ENCODE measurements at regions not wholly inside any gene's neighbourhood (a gene's known extent, or its start where the extent isn't known, plus 50 kb on each side); places are given as distances from the start of the nearest gene placed in this dataset.

GRCh38 chr7:69254643-69255042 lies 343.6 kb upstream of the AUTS2 start:
- no peak for TF ChIP-seq EZH2phosphoT487 (IDR thresholded peaks at IDR 0.05; ENCODE audit: low read depth)
- TF ChIP-seq CTCF (IDR thresholded peaks at IDR 0.05; ENCODE audit: low read depth, low read length) = no peak

Measured in OCI-LY3 (cell line).